HepG2 (cell line): ENCODE measurements at regions not wholly inside any gene's neighbourhood (a gene's known extent, or its start where the extent isn't known, plus 50 kb on each side); places are given as distances from the start of the nearest gene placed in this dataset.

Source experiments
- BRCA1 ChIP-seq: sonication (generic); formaldehyde crosslinking; IDR thresholded peaks from 2 replicates; pipeline ENCODE4 v1.4.0; 2020; ENCODE audit warnings: missing genetic modification reagents
- EP300 ChIP-seq, 3 experiments: sonication (generic) in 1 of 3; formaldehyde crosslinking in 1 of 3; IDR thresholded peaks; 2 replicates each; pipeline versions ENCODE4 v1.5.1 to v1.6.1; 2011 to 2020; ENCODE audit warnings: low read depth in 2 of 3, low read length in 2 of 3, borderline replicate concordance in 1 of 3, improper control_type of control experiment in 1 of 3, mild to moderate bottlenecking in 1 of 3, missing genetic modification reagents in 1 of 3, moderate library complexity in 1 of 3
- KMT2B ChIP-seq: IDR thresholded peaks from 2 replicates; pipeline ENCODE4 v1.6.1; 2016; ENCODE audit warnings: missing genetic modification reagents, missing compliant biosample characterization
- PAWR ChIP-seq: sonication (generic); formaldehyde crosslinking; IDR thresholded peaks from 2 replicates; pipeline ENCODE4 v1.4.0; 2020; ENCODE audit warnings: missing genetic modification reagents, mild to moderate bottlenecking, borderline replicate concordance
- POLR2A ChIP-seq, 2 experiments: IDR thresholded peaks; 2 replicates each; pipeline ENCODE4 v1.6.1; 2011; ENCODE audit warnings: low read depth in 2 of 2, low read length in 2 of 2, mild to moderate bottlenecking in 1 of 2, moderate library complexity in 1 of 2; ENCODE audit not compliant: insufficient read depth in 1 of 2
- ZBTB38 ChIP-seq: sonication (generic); formaldehyde crosslinking; IDR thresholded peaks from 2 replicates; pipeline ENCODE4 v1.5.1; 2020; ENCODE audit warnings: mild to moderate bottlenecking, missing genetic modification reagents
- ZFP41 ChIP-seq: sonication (generic); formaldehyde crosslinking; IDR thresholded peaks from 2 replicates; pipeline ENCODE4 v1.4.0; 2020; ENCODE audit warnings: mild to moderate bottlenecking, missing genetic modification reagents, borderline replicate concordance
- ZNF615 ChIP-seq: sonication (generic); formaldehyde crosslinking; IDR thresholded peaks from 2 replicates; pipeline ENCODE4 v1.5.0; 2020; ENCODE audit warnings: mild to moderate bottlenecking, missing genetic modification reagents, borderline replicate concordance
- TF ChIP-seq, protein P1 (sequence below): sonication (generic); formaldehyde crosslinking; IDR thresholded peaks from 2 replicates; pipeline ENCODE4 v1.4.0; 2020; ENCODE audit warnings: missing genetic modification reagents

GRCh38 chr10:120105492-120105891 is 213.0 kb downstream of the SEC23IP start:
- TF ChIP-seq BRCA1 (CRISPR knock-in tag) (no peak), PAWR (CRISPR knock-in tag) (no peak), ZFP41 (CRISPR knock-in tag) (no peak), EP300 (IDR thresholded peaks at IDR 0.05; ENCODE audit: low read depth in 2 of 2, low read length in 2 of 2) (no peak), EP300 (CRISPR knock-in tag; IDR thresholded peaks at IDR 0.05; ENCODE audit: borderline replicate concordance) (no peak), KMT2B (CRISPR knock-in tag) (no peak), ZBTB38 (CRISPR knock-in tag) (no peak), ZNF615 (CRISPR knock-in tag) (no peak), POLR2A (IDR thresholded peaks at IDR 0.05; ENCODE audit: insufficient read depth in 1 of 2, low read depth in 2 of 2, low read length in 2 of 2) (no peak)
- TF ChIP-seq, protein P1, sequence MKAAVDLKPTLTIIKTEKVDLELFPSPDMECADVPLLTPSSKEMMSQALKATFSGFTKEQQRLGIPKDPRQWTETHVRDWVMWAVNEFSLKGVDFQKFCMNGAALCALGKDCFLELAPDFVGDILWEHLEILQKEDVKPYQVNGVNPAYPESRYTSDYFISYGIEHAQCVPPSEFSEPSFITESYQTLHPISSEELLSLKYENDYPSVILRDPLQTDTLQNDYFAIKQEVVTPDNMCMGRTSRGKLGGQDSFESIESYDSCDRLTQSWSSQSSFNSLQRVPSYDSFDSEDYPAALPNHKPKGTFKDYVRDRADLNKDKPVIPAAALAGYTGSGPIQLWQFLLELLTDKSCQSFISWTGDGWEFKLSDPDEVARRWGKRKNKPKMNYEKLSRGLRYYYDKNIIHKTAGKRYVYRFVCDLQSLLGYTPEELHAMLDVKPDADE (CRISPR knock-in tag): no peak
